WTC11 (cell line): ENCODE measurements at regions not wholly inside any gene's neighbourhood (a gene's known extent, or its start where the extent isn't known, plus 50 kb on each side); places are given as distances from the start of the nearest gene placed in this dataset.

Experiments
- CREB1 ChIP-seq: sonication (generic); formaldehyde crosslinking; IDR thresholded peaks from 2 replicates; pipeline ENCODE4 v1.8.0; 2023; ENCODE audit warnings: mild to moderate bottlenecking, missing genetic modification reagents
- JUN ChIP-seq: sonication (generic); formaldehyde crosslinking; IDR thresholded peaks from 2 replicates; pipeline ENCODE4 v1.8.0; 2023; ENCODE audit warnings: mild to moderate bottlenecking, missing genetic modification reagents
- MYBL2 ChIP-seq: sonication (generic); formaldehyde crosslinking; IDR thresholded peaks from 2 replicates; pipeline ENCODE4 v1.8.1; 2023; ENCODE audit warnings: mild to moderate bottlenecking, moderate library complexity, missing genetic modification reagents
- SP1 ChIP-seq: sonication (generic); formaldehyde crosslinking; conservative IDR thresholded peaks from 2 replicates; pipeline ENCODE4 v1.8.1; 2022; ENCODE audit warnings: missing genetic modification reagents
- TF ChIP-seq, protein P1 (sequence below): sonication (generic); formaldehyde crosslinking; IDR thresholded peaks from 2 replicates; pipeline ENCODE4 v1.8.0; 2022; ENCODE audit warnings: mild to moderate bottlenecking, missing genetic modification reagents
- TF ChIP-seq, protein P2 (sequence below): fragments of 200-600 bp; IDR thresholded peaks from 2 replicates; pipeline ENCODE4 v1.8.0; 2022; ENCODE audit warnings: antibody characterized with exemption
- TF ChIP-seq, protein P3 (sequence below): sonication (generic); formaldehyde crosslinking; IDR thresholded peaks from 2 replicates; pipeline ENCODE4 v1.8.0; 2022; ENCODE audit warnings: mild to moderate bottlenecking, missing genetic modification reagents

DNA sequence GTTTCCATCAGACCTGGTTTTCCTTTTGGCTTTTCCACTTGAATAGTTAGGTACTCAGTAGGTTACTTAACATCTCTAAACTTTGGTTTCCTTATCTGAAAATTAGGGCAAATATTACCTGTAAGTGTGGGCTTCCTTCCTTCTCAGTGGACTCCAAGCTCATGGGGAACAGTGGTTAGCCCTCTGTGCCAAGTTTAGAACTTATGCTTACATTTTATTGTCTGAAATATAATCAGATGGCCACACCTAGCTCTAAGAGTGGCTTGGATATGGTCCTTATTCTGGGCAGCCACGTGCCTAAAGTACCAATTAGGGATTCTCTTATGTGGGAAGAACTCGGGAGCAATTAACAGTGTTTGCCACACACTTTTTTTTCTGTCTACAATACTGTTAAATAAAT, 133.9 kb downstream of the UCHL1 start:
- TF ChIP-seq JUN (CRISPR knock-in tag) (no peak), CREB1 (CRISPR knock-in tag) (no peak), MYBL2 (CRISPR knock-in tag) (no peak), SP1 (CRISPR knock-in tag) (no peak)
- TF ChIP-seq, protein P1, sequence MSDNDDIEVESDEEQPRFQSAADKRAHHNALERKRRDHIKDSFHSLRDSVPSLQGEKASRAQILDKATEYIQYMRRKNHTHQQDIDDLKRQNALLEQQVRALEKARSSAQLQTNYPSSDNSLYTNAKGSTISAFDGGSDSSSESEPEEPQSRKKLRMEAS (CRISPR knock-in tag) = no peak
- TF ChIP-seq, protein P2, sequence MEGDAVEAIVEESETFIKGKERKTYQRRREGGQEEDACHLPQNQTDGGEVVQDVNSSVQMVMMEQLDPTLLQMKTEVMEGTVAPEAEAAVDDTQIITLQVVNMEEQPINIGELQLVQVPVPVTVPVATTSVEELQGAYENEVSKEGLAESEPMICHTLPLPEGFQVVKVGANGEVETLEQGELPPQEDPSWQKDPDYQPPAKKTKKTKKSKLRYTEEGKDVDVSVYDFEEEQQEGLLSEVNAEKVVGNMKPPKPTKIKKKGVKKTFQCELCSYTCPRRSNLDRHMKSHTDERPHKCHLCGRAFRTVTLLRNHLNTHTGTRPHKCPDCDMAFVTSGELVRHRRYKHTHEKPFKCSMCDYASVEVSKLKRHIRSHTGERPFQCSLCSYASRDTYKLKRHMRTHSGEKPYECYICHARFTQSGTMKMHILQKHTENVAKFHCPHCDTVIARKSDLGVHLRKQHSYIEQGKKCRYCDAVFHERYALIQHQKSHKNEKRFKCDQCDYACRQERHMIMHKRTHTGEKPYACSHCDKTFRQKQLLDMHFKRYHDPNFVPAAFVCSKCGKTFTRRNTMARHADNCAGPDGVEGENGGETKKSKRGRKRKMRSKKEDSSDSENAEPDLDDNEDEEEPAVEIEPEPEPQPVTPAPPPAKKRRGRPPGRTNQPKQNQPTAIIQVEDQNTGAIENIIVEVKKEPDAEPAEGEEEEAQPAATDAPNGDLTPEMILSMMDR = no peak
- TF ChIP-seq, protein P3, sequence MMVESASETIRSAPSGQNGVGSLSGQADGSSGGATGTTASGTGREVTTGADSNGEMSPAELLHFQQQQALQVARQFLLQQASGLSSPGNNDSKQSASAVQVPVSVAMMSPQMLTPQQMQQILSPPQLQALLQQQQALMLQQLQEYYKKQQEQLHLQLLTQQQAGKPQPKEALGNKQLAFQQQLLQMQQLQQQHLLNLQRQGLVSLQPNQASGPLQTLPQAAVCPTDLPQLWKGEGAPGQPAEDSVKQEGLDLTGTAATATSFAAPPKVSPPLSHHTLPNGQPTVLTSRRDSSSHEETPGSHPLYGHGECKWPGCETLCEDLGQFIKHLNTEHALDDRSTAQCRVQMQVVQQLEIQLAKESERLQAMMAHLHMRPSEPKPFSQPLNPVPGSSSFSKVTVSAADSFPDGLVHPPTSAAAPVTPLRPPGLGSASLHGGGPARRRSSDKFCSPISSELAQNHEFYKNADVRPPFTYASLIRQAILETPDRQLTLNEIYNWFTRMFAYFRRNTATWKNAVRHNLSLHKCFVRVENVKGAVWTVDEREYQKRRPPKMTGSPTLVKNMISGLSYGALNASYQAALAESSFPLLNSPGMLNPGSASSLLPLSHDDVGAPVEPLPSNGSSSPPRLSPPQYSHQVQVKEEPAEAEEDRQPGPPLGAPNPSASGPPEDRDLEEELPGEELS (CRISPR knock-in tag) = no peak
